ENCODE measurements at regions not wholly inside any gene's neighbourhood (a gene's known extent, or its start where the extent isn't known, plus 50 kb on each side); places are given as distances from the start of the nearest gene placed in this dataset.

DNA sequence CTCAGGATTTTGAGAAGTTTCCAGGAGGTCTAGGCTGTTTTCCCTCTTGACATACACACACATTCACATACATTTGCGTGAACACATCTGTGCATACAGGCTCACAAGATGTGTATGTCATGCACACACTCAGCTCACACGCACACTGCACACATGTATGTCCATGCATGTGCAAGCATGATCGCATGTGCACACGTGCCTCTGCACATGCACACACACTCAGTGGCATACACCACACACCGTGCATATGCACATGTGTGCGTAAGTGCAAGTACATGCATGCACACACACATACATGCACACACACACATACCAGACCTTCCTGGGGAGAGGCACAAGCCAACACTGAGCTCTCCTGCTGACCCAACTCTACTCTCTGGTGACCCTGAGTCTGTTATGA is 171.4 kb downstream of the RBFOX3 start:
- CTCF ChIA-PET = no interaction called here
- Mint-ChIP-seq H3K36me3 (no peaks in the 10 kb centered on the region), H3K4me1 (no peaks in the 10 kb centered on the region)

DNA sequence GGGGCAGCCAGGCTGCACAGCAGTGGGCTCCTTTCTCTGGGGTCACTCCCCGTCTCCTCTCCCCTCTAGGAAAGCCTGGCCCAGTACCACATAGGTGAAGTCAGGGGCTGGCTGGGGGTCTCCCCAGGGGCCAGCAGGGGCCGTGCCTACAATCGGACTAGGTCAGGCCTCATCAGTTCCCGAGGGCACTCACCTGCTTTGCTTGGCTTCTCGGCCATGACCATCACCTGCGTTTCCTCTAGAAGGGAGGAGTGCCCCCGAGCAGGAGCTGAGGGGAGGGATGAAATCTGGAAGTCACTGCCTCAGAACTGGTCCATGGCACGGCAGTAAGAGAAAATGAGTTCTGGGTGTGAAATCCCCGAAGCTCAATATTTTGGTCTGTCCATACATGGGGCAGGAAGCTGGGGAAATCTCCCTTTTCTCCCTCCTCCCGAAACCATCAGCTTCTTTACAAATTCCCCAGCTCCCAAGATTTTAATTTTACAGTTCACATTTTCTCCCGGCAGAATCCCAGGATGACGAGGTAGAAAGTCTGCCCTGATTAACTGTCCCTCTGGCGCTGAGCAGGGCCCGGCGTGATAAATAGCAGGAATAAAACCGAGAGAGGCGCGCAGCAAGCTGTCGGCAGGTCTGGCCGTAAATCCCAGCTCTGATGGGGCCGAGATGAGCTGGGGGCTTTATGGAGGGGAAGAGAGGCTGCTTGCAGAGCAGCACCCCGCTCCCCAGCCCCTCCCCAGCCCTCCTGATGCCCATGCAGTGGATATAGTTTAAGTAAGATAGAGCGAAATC is 172.1 kb downstream of the RBFOX3 start:
- CTCF ChIA-PET = no interaction called here
- ATAC-seq = no peak
- Mint-ChIP-seq H3K4me3 (no peak overlapping the region), H3K27ac (no peak overlapping the region), H3K4me1 (no peaks in the 10 kb centered on the region), H3K27me3 (no peaks in the 10 kb centered on the region), H3K36me3 (no peaks in the 10 kb centered on the region), H3K9me3 (ENCODE audit: low read depth) (no peaks in the 10 kb centered on the region)
- no peak for DNase-seq

More for the DNA sequence above, 171.4 kb downstream of the RBFOX3 start:
- DNase-seq = no peak
- Mint-ChIP-seq H3K4me3 (no peak overlapping the region), H3K9me3 (ENCODE audit: low read depth) (no peaks in the 10 kb centered on the region), H3K27ac (no peak overlapping the region), H3K27me3 (no peaks in the 10 kb centered on the region)
- no peak for ATAC-seq

DNA sequence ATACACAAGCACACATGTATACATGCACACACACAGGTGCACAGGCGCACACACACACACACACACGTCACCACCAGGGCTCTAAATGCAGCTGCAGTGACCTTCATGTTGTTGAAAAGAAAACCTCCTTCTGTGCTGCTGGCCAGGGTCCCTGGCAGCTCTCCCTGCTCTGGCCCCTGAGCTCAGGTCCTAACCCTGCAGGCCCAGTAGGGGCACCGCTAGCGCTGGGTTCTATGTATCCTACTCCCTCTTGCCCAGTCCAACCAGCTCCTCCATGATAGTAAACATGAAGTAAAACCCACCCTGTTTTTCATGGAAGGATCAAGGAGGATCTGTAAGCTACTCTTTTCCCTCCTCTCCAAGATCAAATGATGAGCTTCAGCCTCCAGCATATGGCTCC is 172.8 kb downstream of the RBFOX3 start:
- Mint-ChIP-seq H3K27me3 (no peaks in the 10 kb centered on the region), H3K9me3 (ENCODE audit: low read depth) (no peaks in the 10 kb centered on the region), H3K36me3 (no peaks in the 10 kb centered on the region), H3K4me3 (no peak overlapping the region), H3K27ac (no peak overlapping the region), H3K4me1 (no peaks in the 10 kb centered on the region)
- ATAC-seq = no peak
- CTCF ChIA-PET = no interaction called here
- no peak for DNase-seq

DNA sequence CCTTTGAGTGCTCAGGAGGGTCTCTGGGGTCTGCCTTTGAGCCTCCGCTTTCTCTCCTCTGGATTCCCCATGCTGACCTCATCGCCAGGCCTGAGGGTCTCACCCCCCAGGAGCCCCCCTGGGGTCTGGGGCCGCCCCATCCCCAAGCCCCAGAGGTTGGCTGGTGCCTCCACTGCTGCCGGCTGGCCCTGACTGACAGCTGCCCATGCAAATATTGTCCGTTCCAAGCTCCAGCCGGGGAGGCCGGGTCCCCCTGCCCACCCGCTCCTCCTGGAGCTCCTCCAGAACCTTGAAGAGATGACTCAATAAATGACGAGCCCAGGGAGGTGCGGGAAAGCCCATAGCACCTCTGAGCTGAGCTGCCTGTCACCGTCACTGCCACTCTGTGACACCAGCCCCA is 173.8 kb downstream of the RBFOX3 start:
- Mint-ChIP-seq H3K27me3 (no peaks in the 10 kb centered on the region), H3K36me3 (no peaks in the 10 kb centered on the region), H3K9me3 (ENCODE audit: low read depth) (no peaks in the 10 kb centered on the region), H3K27ac (no peak overlapping the region), H3K4me3 (no peak overlapping the region), H3K4me1 (no peaks in the 10 kb centered on the region)
- CTCF ChIA-PET = no interaction called here
- DNase-seq = no peak
- ATAC-seq = no peak

DNA sequence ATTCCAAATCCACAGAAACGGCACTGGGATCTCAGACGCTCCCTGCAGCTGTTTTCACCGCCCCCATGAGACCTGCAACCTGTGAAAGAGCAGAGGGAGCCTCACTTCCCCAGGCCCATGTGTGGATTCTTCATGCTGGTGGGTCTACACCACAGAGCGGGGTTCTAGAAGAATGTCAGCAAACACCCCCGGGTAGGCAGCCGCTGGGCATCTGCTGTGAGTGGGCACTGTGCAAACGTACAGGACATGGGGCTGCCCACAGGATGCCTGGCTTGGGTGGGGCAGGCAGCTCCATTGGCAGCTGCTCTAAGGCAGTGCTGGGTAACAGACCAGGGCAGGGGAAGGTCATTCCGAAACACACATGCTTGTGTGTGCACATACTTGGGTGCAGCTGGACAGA is 174.9 kb downstream of the RBFOX3 start:
- no peaks in the 10 kb centered on the region for H3K9me3 Mint-ChIP-seq (ENCODE audit: low read depth)
- no peaks in the 10 kb centered on the region for H3K36me3 Mint-ChIP-seq
- H3K4me1 Mint-ChIP-seq = no peaks in the 10 kb centered on the region
- no peak overlapping the region for H3K4me3 Mint-ChIP-seq
- no peak for ATAC-seq
- H3K27ac Mint-ChIP-seq = no peak overlapping the region
- DNase-seq = no peak
- CTCF ChIA-PET = no interaction called here
- H3K27me3 Mint-ChIP-seq = no peaks in the 10 kb centered on the region

DNA sequence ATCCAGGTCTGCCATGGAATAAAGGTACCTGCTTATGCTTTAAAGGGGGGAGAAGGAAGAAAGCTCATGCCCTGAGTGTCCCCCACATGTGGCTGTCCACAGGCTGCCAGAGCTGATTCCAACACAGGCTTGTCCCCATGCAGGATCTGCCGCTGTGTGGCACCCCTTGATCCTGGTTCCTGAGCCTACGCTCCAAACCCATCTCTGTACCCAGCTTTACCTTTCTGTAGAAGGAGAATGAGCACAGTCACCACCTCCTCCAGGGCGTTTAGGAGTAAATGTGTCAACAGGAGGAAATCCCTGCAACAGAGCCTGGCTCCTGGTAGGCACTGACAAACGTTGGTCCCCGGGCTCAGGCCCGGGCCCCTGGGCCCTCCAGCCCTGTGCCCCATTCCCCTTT is 175.6 kb downstream of the RBFOX3 start:
- no peaks in the 10 kb centered on the region for H3K9me3 Mint-ChIP-seq (ENCODE audit: low read depth)
- CTCF ChIA-PET = no interaction called here
- no peak overlapping the region for H3K27ac Mint-ChIP-seq
- ATAC-seq (no peak), DNase-seq (no peak)
- H3K4me3 Mint-ChIP-seq = no peak overlapping the region
- H3K36me3 Mint-ChIP-seq = no peaks in the 10 kb centered on the region
- H3K27me3 Mint-ChIP-seq = peaks cover 3% of the 10 kb centered on the region
- H3K4me1 Mint-ChIP-seq = no peaks in the 10 kb centered on the region

DNA sequence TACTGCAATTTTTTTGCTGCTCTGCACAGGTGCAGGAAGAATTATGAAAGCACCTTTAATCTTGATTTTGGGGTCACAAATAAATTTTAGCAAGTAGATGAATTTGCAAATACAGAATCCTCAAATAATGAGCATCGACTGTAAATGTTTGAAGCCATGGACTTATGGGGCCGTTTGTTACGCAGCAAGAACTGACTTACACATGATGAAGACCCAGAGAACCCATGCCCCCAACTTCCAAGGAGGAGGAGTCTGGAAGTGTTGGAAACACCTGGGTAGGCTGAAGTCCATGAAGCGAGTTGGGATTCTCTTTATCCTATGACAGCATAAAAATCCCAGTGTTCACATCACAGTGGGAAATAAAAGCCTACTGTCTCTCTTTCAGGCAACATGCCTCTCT is 176.6 kb downstream of the RBFOX3 start:
- CTCF ChIA-PET = no interaction called here
- DNase-seq = no peak
- ATAC-seq = no peak
- no peaks in the 10 kb centered on the region for H3K9me3 Mint-ChIP-seq (ENCODE audit: low read depth)
- H3K4me3 Mint-ChIP-seq = no peak overlapping the region
- H3K4me1 Mint-ChIP-seq = no peaks in the 10 kb centered on the region
- H3K36me3 Mint-ChIP-seq = no peaks in the 10 kb centered on the region
- H3K27me3 Mint-ChIP-seq = peaks cover 3% of the 10 kb centered on the region
- H3K27ac Mint-ChIP-seq = no peak overlapping the region

DNA sequence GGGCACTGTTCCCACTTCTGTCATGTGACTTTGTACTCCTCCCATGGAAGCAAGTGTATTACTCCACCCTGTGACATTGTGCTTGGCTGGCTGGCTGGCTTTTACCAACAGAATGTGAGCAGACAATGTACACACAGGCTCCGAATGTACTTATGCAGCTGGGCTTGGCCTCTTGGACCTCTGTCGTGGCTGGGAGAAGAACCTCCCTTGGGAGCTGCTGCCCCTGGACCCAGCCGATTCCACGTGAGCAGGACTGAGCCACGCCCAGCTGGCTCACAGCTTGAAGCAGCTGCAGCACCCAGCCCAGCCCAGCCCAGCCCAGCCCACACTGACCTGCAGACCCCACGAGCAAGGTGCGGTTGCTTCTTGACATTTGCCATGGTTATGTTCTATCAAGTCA is 177.5 kb downstream of the RBFOX3 start:
- no peak overlapping the region for H3K4me3 Mint-ChIP-seq
- ATAC-seq = no peak
- no peaks in the 10 kb centered on the region for H3K4me1 Mint-ChIP-seq
- H3K27ac Mint-ChIP-seq = no peak overlapping the region
- no peaks in the 10 kb centered on the region for H3K9me3 Mint-ChIP-seq (ENCODE audit: low read depth)
- H3K36me3 Mint-ChIP-seq = no peaks in the 10 kb centered on the region
- H3K27me3 Mint-ChIP-seq = peaks cover 3% of the 10 kb centered on the region
- DNase-seq = no peak
- CTCF ChIA-PET = no interaction called here

DNA sequence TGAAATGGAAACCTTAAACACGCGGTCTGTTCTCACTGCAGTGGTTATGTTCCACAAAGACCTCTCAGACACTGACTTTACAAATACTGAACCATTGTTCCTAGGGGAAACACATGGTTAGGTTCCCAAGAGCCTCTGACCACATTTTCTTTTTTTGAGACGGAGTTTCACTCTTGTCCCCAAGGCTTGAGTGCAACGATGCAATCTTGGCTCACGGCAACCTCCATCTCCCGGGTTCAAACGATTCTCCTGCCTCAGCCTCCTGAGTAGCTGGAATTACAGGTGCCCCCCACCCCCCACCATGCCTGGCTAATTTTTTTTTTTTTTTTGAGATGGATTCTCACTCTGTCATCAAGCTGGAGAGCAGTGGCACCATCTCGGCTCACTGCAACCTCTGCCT is 179.7 kb downstream of the RBFOX3 start:
- CTCF ChIA-PET = no interaction called here
- no peak for DNase-seq
- ATAC-seq = no peak
- Mint-ChIP-seq H3K4me3 (no peak overlapping the region), H3K9me3 (ENCODE audit: low read depth) (no peaks in the 10 kb centered on the region), H3K27me3 (peaks cover 3% of the 10 kb centered on the region), H3K36me3 (no peaks in the 10 kb centered on the region), H3K27ac (no peak overlapping the region), H3K4me1 (no peaks in the 10 kb centered on the region)

DNA sequence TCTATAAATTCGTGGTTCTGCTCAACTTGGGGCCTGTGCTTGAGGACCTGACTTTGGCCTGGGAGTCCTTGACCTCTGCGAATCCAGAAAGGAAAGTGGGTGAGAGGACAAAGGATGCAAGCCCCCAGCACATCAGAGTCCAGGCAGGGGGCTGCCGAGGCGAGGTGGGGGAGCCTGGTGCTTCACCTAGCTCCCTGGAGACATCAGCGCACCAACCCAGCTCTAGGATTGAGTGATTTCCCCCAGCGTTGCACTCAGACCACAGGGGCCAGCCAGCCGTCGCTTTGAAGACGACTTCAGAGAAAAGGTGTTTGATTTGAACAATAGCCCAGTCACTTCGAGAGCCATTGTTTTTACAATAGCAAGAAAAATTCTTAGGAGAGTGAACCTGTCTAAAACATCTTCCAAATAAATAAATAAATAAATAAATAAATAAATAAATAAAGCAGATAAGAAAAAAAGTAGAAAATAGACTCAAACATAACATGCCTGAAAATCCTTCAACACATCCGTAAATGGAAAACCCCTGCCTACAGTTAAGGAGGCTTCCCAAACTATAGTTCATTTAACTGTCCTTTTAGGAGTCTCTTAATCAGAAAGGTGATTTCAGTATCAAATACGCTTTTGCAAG is 180.9 kb downstream of the RBFOX3 start:
- DNase-seq = no peak
- H3K27ac Mint-ChIP-seq = no peak overlapping the region
- no peaks in the 10 kb centered on the region for H3K4me1 Mint-ChIP-seq
- no peak overlapping the region for H3K4me3 Mint-ChIP-seq
- H3K36me3 Mint-ChIP-seq = no peaks in the 10 kb centered on the region
- ATAC-seq = no peak
- CTCF ChIA-PET = no interaction called here
- no peaks in the 10 kb centered on the region for H3K9me3 Mint-ChIP-seq (ENCODE audit: low read depth)
- peaks cover 3% of the 10 kb centered on the region for H3K27me3 Mint-ChIP-seq

DNA sequence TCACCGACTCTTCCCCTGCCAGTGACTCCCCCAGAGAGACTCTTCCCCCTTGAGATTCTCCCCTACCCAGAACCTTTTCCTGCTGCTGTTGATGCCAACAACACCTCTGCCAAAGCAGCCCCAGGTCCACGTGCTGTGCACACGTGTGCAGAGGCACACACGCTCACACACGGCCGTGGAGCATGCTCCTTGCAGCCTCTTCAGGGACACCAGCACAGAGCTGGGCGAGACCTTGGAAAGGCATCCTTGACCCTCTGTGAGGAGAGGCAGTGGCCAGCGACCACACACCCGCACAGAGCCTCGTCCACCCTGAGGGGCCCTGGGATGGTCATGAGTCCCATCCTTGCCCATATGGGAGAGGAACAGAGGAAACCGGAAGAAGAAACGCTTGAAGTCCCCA is 181.9 kb downstream of the RBFOX3 start:
- ATAC-seq (no peak), DNase-seq (no peak)
- no peaks in the 10 kb centered on the region for H3K4me1 Mint-ChIP-seq
- CTCF ChIA-PET = no interaction called here
- no peak overlapping the region for H3K27ac Mint-ChIP-seq
- H3K27me3 Mint-ChIP-seq = peaks cover 3% of the 10 kb centered on the region
- no peaks in the 10 kb centered on the region for H3K9me3 Mint-ChIP-seq (ENCODE audit: low read depth)
- H3K36me3 Mint-ChIP-seq = no peaks in the 10 kb centered on the region
- H3K4me3 Mint-ChIP-seq = no peak overlapping the region

DNA sequence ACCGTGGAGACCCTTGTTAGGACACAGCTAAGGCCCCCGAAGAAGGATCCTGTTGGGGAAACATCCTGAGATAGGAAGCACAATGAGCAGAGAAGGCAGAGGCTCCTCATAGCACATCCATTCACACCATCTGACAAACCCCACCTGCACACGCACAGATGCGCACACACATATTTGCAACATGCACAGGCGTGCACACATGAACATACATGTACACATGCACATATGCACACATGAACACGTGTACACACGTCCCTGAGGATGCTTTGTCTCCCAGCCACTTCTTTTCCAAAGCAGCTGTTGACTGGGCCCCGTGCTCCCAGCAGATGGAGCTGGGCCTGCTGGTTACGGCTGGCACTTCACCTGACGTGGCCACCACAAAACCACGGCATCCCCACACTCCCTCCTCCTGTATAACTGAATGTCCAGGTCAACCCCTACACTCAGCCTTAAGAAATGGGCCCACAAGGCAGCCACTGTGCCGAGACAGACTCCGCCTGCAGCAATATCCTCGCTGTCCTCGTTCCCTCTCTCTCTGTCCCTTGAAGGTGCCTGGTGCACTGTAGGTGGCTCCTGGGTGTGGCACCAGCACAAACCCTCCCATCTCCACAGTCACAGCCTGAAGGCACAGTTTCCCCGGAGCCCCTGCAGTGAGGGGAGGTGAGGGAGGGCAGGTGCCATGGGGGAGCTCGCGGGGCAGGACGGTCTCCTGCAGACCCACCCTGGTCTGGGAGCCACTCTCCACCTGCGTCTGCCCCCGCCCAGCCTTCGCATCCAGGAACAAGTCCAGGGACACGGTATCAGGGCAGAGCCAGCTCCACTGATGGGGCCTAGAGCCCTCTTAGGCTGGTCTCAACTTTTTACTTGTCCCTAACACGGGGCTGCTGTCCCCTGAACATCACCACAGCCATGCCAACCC is 183.0 kb downstream of the RBFOX3 start:
- DNase-seq = no peak
- H3K27me3 Mint-ChIP-seq = peaks cover 3% of the 10 kb centered on the region
- CTCF ChIA-PET = no interaction called here
- H3K27ac Mint-ChIP-seq = no peak overlapping the region
- H3K36me3 Mint-ChIP-seq = no peaks in the 10 kb centered on the region
- ATAC-seq = no peak
- no peaks in the 10 kb centered on the region for H3K4me1 Mint-ChIP-seq
- H3K4me3 Mint-ChIP-seq = no peak overlapping the region
- H3K9me3 Mint-ChIP-seq (ENCODE audit: low read depth) = no peaks in the 10 kb centered on the region

DNA sequence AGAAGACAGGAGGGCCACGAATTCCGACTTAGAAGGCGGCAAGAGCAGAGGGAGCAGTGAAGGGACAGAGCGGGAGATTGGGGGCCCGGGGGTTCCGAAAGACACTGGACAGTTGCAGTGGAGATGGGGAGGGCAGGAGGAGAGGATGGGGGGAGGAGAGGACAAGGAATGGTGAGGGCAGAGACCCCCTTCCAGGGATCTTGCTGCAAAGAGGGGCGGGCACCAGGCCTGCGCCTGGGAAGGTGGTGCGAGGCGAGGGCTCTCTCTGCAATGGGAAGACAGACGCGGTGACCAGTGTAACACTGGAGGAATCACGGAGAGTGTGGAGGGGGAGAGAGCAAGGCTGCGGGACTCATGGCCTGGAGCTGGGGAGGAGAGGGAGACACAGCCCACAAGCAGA is 185.2 kb downstream of the RBFOX3 start:
- Mint-ChIP-seq H3K36me3 (no peaks in the 10 kb centered on the region), H3K4me1 (no peaks in the 10 kb centered on the region), H3K4me3 (no peak overlapping the region), H3K9me3 (ENCODE audit: low read depth) (no peaks in the 10 kb centered on the region), H3K27me3 (peaks cover under 1% of the 10 kb centered on the region), H3K27ac (no peak overlapping the region)
- no peak for DNase-seq
- CTCF ChIA-PET = no interaction called here
- no peak for ATAC-seq
